Endodermal cell (in vitro differentiated cells): ENCODE measurements at regions not wholly inside any gene's neighbourhood (a gene's known extent, or its start where the extent isn't known, plus 50 kb on each side); places are given as distances from the start of the nearest gene placed in this dataset.

Experiments
- DNase-seq: peaks from one replicate; pipeline ENCODE4 v3.0.0-alpha.2; 2017
- H3K27ac ChIP-seq: 2 replicates; pipeline ENCODE4 v1.5.1; 2013; ENCODE audit warnings: mild to moderate bottlenecking, low read depth, low read length, moderate library complexity
- H3K27me3 ChIP-seq: 2 replicates; pipeline ENCODE4 v1.6.1; 2013; ENCODE audit warnings: mild to moderate bottlenecking, low read length, moderate library complexity; ENCODE audit not compliant: insufficient read depth, control insufficient read depth, poor library complexity, severe bottlenecking
- H3K36me3 ChIP-seq: 2 replicates; pipeline ENCODE4 v1.7.0; 2013; ENCODE audit warnings: mild to moderate bottlenecking, low read length, moderate library complexity; ENCODE audit not compliant: control insufficient read depth, insufficient read depth
- H3K4me1 ChIP-seq: one replicate; pipeline ENCODE4 v1.7.0; 2013; ENCODE audit warnings: low read length; ENCODE audit not compliant: control insufficient read depth, insufficient read depth
- H3K4me3 ChIP-seq: 2 replicates; pipeline ENCODE4 v1.5.1; 2013; ENCODE audit warnings: mild to moderate bottlenecking, low read length, moderate library complexity
- H3K9ac ChIP-seq: 2 replicates; pipeline ENCODE4 v1.6.1; 2013; ENCODE audit warnings: mild to moderate bottlenecking, low read length, moderate library complexity; ENCODE audit not compliant: poor library complexity, severe bottlenecking; ENCODE audit errors: extremely low read depth
- H3K9me3 ChIP-seq: 2 replicates; pipeline ENCODE4 v1.6.1; 2013; ENCODE audit warnings: mild to moderate bottlenecking, low read length, moderate library complexity; ENCODE audit not compliant: control insufficient read depth
- H3K27ac Mint-ChIP-seq: 2 replicates; pipeline ENCODE4 v1.8.0; 2020; ENCODE audit warnings: mixed read lengths
- H3K27me3 Mint-ChIP-seq: 2 replicates; pipeline ENCODE4 v1.8.0; 2021; ENCODE audit warnings: mild to moderate bottlenecking, mixed read lengths; ENCODE audit not compliant: insufficient read depth
- H3K36me3 Mint-ChIP-seq: 2 replicates; pipeline ENCODE4 v1.8.0; 2020; ENCODE audit warnings: low read depth, mixed read lengths
- H3K4me1 Mint-ChIP-seq: 2 replicates; pipeline ENCODE4 v1.8.0; 2020; ENCODE audit warnings: mixed read lengths
- H3K4me3 Mint-ChIP-seq: 2 replicates; pipeline ENCODE4 v1.8.0; 2020; ENCODE audit warnings: mild to moderate bottlenecking, moderate library complexity, mixed read lengths
- H3K9me3 Mint-ChIP-seq: 2 replicates; pipeline ENCODE4 v1.8.0; 2020; ENCODE audit warnings: mild to moderate bottlenecking, mixed read lengths
- whole genome bisulfite sequencing, 2 experiments: methylation state at CpG; one replicate each; pipeline versions ENCODE4 v1.1.5 to v1.1.7; 2013; ENCODE audit warnings: missing lambda C conversion rate in 2 of 2, mixed read lengths in 1 of 2; ENCODE audit not compliant: insufficient coverage in 1 of 2, insufficient read length in 1 of 2; 5-methylcytosine and 5-hydroxymethylcytosine counted together
- TF ChIP-seq, protein P1 (sequence below): fragments of 200-600 bp; sonication (generic); conservative IDR thresholded peaks from 2 replicates; pipeline ENCODE4 v1.5.0; 2021; ENCODE audit warnings: antibody characterized with exemption, mild to moderate bottlenecking

- H3K9me3 ChIP-seq: no peaks in the 10 kb centered on the region
- Mint-ChIP-seq H3K4me1 (peaks cover 4% of the 10 kb centered on the region), H3K27me3 (no peaks in the 10 kb centered on the region), H3K9me3 (no peaks in the 10 kb centered on the region), H3K4me3 (no peak overlapping the region), H3K27ac (no peak overlapping the region), H3K36me3 (no peaks in the 10 kb centered on the region)
- H3K9ac ChIP-seq: no peak overlapping the region
- TF ChIP-seq, protein P1, sequence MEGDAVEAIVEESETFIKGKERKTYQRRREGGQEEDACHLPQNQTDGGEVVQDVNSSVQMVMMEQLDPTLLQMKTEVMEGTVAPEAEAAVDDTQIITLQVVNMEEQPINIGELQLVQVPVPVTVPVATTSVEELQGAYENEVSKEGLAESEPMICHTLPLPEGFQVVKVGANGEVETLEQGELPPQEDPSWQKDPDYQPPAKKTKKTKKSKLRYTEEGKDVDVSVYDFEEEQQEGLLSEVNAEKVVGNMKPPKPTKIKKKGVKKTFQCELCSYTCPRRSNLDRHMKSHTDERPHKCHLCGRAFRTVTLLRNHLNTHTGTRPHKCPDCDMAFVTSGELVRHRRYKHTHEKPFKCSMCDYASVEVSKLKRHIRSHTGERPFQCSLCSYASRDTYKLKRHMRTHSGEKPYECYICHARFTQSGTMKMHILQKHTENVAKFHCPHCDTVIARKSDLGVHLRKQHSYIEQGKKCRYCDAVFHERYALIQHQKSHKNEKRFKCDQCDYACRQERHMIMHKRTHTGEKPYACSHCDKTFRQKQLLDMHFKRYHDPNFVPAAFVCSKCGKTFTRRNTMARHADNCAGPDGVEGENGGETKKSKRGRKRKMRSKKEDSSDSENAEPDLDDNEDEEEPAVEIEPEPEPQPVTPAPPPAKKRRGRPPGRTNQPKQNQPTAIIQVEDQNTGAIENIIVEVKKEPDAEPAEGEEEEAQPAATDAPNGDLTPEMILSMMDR: no peak
- H3K27ac ChIP-seq: no peak overlapping the region
- no peak for DNase-seq
- H3K4me3 ChIP-seq: no peak overlapping the region
- no peaks in the 10 kb centered on the region for H3K36me3 ChIP-seq
- no peaks in the 10 kb centered on the region for H3K4me1 ChIP-seq
- H3K27me3 ChIP-seq: no peaks in the 10 kb centered on the region
- WGBS, 2 experiments: 83 to 94% methylated on average over 1 to 2 of the region's 2 CpGs
Observed at GRCh38 chr7:13050703-13051102, 363.3 kb downstream of the ARL4A start.

GRCh38 chr7:13055732-13056368 is 368.4 kb downstream of the ARL4A start:
- Histone ChIP-seq H3K4me3 (no peak overlapping the region), H3K4me1 (no peaks in the 10 kb centered on the region), H3K9me3 (no peaks in the 10 kb centered on the region), H3K9ac (no peak overlapping the region), H3K27ac (no peak overlapping the region), H3K27me3 (no peaks in the 10 kb centered on the region), H3K36me3 (no peaks in the 10 kb centered on the region)
- Mint-ChIP-seq H3K4me3 (no peak overlapping the region), H3K27ac (no peak overlapping the region), H3K27me3 (no peaks in the 10 kb centered on the region), H3K9me3 (no peaks in the 10 kb centered on the region), H3K36me3 (no peaks in the 10 kb centered on the region), H3K4me1 (no peaks in the 10 kb centered on the region)
- WGBS, 2 experiments: 85% methylated on average over 2 of the region's 2 CpGs; no CpG with 5 or more reads in 1 of the 2 experiments
- TF ChIP-seq, protein P1: no peak
- no peak for DNase-seq

- H3K4me3 ChIP-seq: no peak overlapping the region
- H3K27me3 ChIP-seq: no peaks in the 10 kb centered on the region
- TF ChIP-seq, protein P1: no peak
- 89 to 96% methylated on average over 3 to 4 of the region's 6 CpGs for WGBS, 2 experiments
- H3K27ac ChIP-seq: no peak overlapping the region
- Mint-ChIP-seq H3K4me3 (no peak overlapping the region), H3K27me3 (no peaks in the 10 kb centered on the region), H3K4me1 (no peaks in the 10 kb centered on the region), H3K36me3 (no peaks in the 10 kb centered on the region), H3K9me3 (no peaks in the 10 kb centered on the region), H3K27ac (no peak overlapping the region)
- no peaks in the 10 kb centered on the region for H3K4me1 ChIP-seq
- DNase-seq: no peak
- H3K9me3 ChIP-seq: no peaks in the 10 kb centered on the region
- H3K9ac ChIP-seq: no peak overlapping the region
- no peaks in the 10 kb centered on the region for H3K36me3 ChIP-seq
Observed at GRCh38 chr7:13057462-13058200, 370.2 kb downstream of the ARL4A start.
